ENCODE measurements at regions not wholly inside any gene's neighbourhood (a gene's known extent, or its start where the extent isn't known, plus 50 kb on each side); places are given as distances from the start of the nearest gene placed in this dataset.

DNA sequence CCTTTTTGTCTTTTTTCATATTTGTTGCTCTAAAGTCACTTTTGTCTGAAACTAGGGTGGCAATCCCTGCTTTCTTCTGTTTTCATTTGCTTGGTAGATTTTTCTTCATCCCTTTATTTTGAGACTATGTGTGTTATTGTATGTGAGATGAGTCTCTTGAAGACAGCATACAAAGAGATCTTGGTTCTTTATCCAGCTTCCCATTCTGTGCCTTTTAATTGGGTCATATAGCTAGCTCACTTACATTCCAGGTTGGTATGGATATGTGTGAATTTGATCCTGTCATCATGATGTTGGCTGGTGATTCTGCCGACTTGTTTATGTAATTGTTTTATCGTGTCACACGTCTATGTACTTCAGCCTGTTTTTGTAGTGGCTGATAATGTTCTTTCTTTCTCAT lies 267.7 kb upstream of the MGAT4C start:
- Histone ChIP-seq H2AK5ac (ENCODE audit: insufficient read length, low read length) (no peak overlapping the region), H4K8ac (replicated peaks; ENCODE audit: insufficient read length, low read depth, low read length) (no peak overlapping the region), H2BK12ac (ENCODE audit: insufficient read length, low read depth, low read length) (no peak overlapping the region), H3K4me2 (ENCODE audit: insufficient read depth, insufficient read length, low read length) (no peak overlapping the region), H4K5ac (ENCODE audit: insufficient read length, low read depth, low read length) (no peak overlapping the region), H4K20me1 (ENCODE audit: control insufficient read depth, insufficient read depth, insufficient read length) (no peaks in the 10 kb centered on the region), H3K18ac (ENCODE audit: insufficient read length, low read depth, low read length) (no peak overlapping the region), H2BK20ac (ENCODE audit: low read depth, low read length, poor library complexity, severe bottlenecking) (no peak overlapping the region), H3K9ac (ENCODE audit: extremely low read depth, insufficient read length, low read length) (no peak overlapping the region), H3K23ac (ENCODE audit: insufficient read length, low read depth, low read length) (no peak overlapping the region), H3K4ac (ENCODE audit: low read depth, low read length) (no peak overlapping the region), H3K23me2 (ENCODE audit: insufficient read length, low read depth, low read length, poor library complexity, severe bottlenecking) (no peaks in the 10 kb centered on the region), H3T11ph (ENCODE audit: low read length) (no peak overlapping the region), H2BK120ac (ENCODE audit: low read depth, low read length, poor library complexity, severe bottlenecking) (no peak overlapping the region), H3K79me1 (ENCODE audit: insufficient read depth, low read depth, low read length, poor library complexity, severe bottlenecking) (no peaks in the 10 kb centered on the region), H2BK15ac (ENCODE audit: low read depth, low read length) (no peak overlapping the region), H3K27ac (ENCODE audit: insufficient read length, low read depth, low read length) (no peak overlapping the region), H3K79me2 (ENCODE audit: insufficient read depth, low read length) (no peaks in the 10 kb centered on the region), H3K9me3 (ENCODE audit: control insufficient read depth, low read depth, low read length) (no peaks in the 10 kb centered on the region), H3K27me3 (ENCODE audit: insufficient read depth, low read length) (no peaks in the 10 kb centered on the region), H3K4me1 (ENCODE audit: insufficient read depth, low read length) (no peaks in the 10 kb centered on the region), H3K14ac (ENCODE audit: insufficient read depth, low read length) (no peak overlapping the region), H4K91ac (ENCODE audit: insufficient read length, low read depth, low read length) (no peak overlapping the region), H2BK5ac (ENCODE audit: insufficient read length, low read length) (no peak overlapping the region), H2AFZ (ENCODE audit: low read length) (no peak overlapping the region), H3K56ac (ENCODE audit: insufficient read length, low read depth, low read length) (no peak overlapping the region)
- no peaks in the 10 kb centered on the region for H3K4me1 Mint-ChIP-seq
- TF ChIP-seq, protein P1, sequence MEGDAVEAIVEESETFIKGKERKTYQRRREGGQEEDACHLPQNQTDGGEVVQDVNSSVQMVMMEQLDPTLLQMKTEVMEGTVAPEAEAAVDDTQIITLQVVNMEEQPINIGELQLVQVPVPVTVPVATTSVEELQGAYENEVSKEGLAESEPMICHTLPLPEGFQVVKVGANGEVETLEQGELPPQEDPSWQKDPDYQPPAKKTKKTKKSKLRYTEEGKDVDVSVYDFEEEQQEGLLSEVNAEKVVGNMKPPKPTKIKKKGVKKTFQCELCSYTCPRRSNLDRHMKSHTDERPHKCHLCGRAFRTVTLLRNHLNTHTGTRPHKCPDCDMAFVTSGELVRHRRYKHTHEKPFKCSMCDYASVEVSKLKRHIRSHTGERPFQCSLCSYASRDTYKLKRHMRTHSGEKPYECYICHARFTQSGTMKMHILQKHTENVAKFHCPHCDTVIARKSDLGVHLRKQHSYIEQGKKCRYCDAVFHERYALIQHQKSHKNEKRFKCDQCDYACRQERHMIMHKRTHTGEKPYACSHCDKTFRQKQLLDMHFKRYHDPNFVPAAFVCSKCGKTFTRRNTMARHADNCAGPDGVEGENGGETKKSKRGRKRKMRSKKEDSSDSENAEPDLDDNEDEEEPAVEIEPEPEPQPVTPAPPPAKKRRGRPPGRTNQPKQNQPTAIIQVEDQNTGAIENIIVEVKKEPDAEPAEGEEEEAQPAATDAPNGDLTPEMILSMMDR (conservative IDR thresholded peaks at IDR 0.05), result no peak
- no peaks in the 10 kb centered on the region for H3K27me3 Mint-ChIP-seq (ENCODE audit: low read depth)
- no peak for DNase-seq
- H3K4me3 Mint-ChIP-seq, result no peak overlapping the region
- WGBS (ENCODE audit: extremely low coverage, insufficient read length, low lambda C conversion rate), result no CpG with 5 or more reads among the region's 3 CpGs
- peaks cover 6 to 28% of the 10 kb centered on the region in 2 experiments for H3K9me3 Mint-ChIP-seq
- peaks cover 6% of the 10 kb centered on the region in 3 experiments; a peak in 5 of 7 replicates for H3K36me3 Mint-ChIP-seq (ENCODE audit: insufficient read depth in 1 of 3, low read depth in 3 of 3)
- no peak overlapping the region for H3K27ac Mint-ChIP-seq
